ENCODE measurements at regions not wholly inside any gene's neighbourhood (a gene's known extent, or its start where the extent isn't known, plus 50 kb on each side); places are given as distances from the start of the nearest gene placed in this dataset.

- DNase-seq (ENCODE audit: low read depth), result no peak
- no peak for TF ChIP-seq CTCF (conservative IDR thresholded peaks at IDR 0.05; ENCODE audit: low read depth, low read length)
- H3K4me3 ChIP-seq (ENCODE audit: low read depth, low read length), result no peak overlapping the region
Measured at GRCh38 chr3:137612291-137612690, 151.8 kb upstream of the SOX14 start.

- no peak for TF ChIP-seq CTCF (conservative IDR thresholded peaks at IDR 0.05; ENCODE audit: low read depth, low read length)
- H3K4me3 ChIP-seq (ENCODE audit: low read depth, low read length), result no peak overlapping the region
- no peak for DNase-seq (ENCODE audit: low read depth)
Measured at GRCh38 chr3:137615659-137616418, 148.3 kb upstream of the SOX14 start.

GRCh38 chr3:137641879-137642704 is 122.0 kb upstream of the SOX14 start:
- H3K4me3 ChIP-seq (ENCODE audit: low read depth, low read length), result no peak overlapping the region
- no peak for DNase-seq (ENCODE audit: low read depth)
- TF ChIP-seq CTCF (conservative IDR thresholded peaks at IDR 0.05; ENCODE audit: low read depth, low read length), result no peak

- no peak for DNase-seq (ENCODE audit: low read depth)
- no peak for TF ChIP-seq CTCF (conservative IDR thresholded peaks at IDR 0.05; ENCODE audit: low read depth, low read length)
- H3K4me3 ChIP-seq (ENCODE audit: low read depth, low read length), result no peak overlapping the region
Measured at GRCh38 chr3:137642831-137643230, 121.3 kb upstream of the SOX14 start.

GRCh38 chr3:137647179-137647578 is 116.9 kb upstream of the SOX14 start:
- no peak for DNase-seq (ENCODE audit: low read depth)
- no peak for TF ChIP-seq CTCF (conservative IDR thresholded peaks at IDR 0.05; ENCODE audit: low read depth, low read length)

GRCh38 chr3:137669519-137670060 is 94.5 kb upstream of the SOX14 start:
- TF ChIP-seq CTCF (conservative IDR thresholded peaks at IDR 0.05; ENCODE audit: low read depth, low read length), result no peak
- DNase-seq (ENCODE audit: low read depth), result no peak
- no peak overlapping the region for H3K4me3 ChIP-seq (ENCODE audit: low read depth, low read length)

More at GRCh38 chr3:137647179-137647578, 116.9 kb upstream of the SOX14 start:
- no peak overlapping the region for H3K4me3 ChIP-seq (ENCODE audit: low read depth, low read length)

Measured in choroid plexus epithelial cell (primary cell).